Neural progenitor cell (in vitro differentiated cells): ENCODE measurements at regions not wholly inside any gene's neighbourhood (a gene's known extent, or its start where the extent isn't known, plus 50 kb on each side); places are given as distances from the start of the nearest gene placed in this dataset.

Source experiments
- DNase-seq: peaks from one replicate; pipeline ENCODE4 v3.0.0-alpha.2; 2016; ENCODE audit warnings: low spot score
- H2AFZ ChIP-seq: fragments of 200-600 bp; sonication (generic); replicated peaks from 2 replicates; pipeline ENCODE4 v1.6.1; 2016; ENCODE audit warnings: antibody characterized with exemption
- H3F3A ChIP-seq: fragments of 200-600 bp; sonication (generic); 2 replicates; pipeline ENCODE4 v1.6.1; 2016; ENCODE audit warnings: antibody characterized with exemption, low read depth
- H3K27ac ChIP-seq: fragments of 200-600 bp; sonication (generic); 2 replicates; pipeline ENCODE4 v1.5.1; 2016; ENCODE audit warnings: mild to moderate bottlenecking
- H3K27me3 ChIP-seq: fragments of 200-600 bp; sonication (generic); 2 replicates; pipeline ENCODE4 v1.6.1; 2016; ENCODE audit warnings: mild to moderate bottlenecking, moderate library complexity
- H3K36me3 ChIP-seq: fragments of 200-600 bp; sonication (generic); 2 replicates; pipeline ENCODE4 v1.5.1; 2016
- H3K4me1 ChIP-seq: fragments of 200-600 bp; sonication (generic); 2 replicates; pipeline ENCODE4 v1.6.1; 2016; ENCODE audit warnings: mixed run types
- H3K4me2 ChIP-seq: fragments of 200-600 bp; sonication (generic); 2 replicates; pipeline ENCODE4 v1.6.1; 2016
- H3K4me3 ChIP-seq: fragments of 200-600 bp; sonication (generic); 2 replicates; pipeline ENCODE4 v1.5.1; 2016
- H3K79me2 ChIP-seq: fragments of 200-600 bp; sonication (generic); 2 replicates; pipeline ENCODE4 v1.6.1; 2016; ENCODE audit warnings: low read depth
- H3K9ac ChIP-seq: fragments of 200-600 bp; sonication (generic); 2 replicates; pipeline ENCODE4 v1.6.1; 2016
- H3K9me3 ChIP-seq: fragments of 200-600 bp; sonication (generic); 2 replicates; pipeline ENCODE4 v1.5.1; 2016; ENCODE audit warnings: low read depth
- H4K20me1 ChIP-seq: fragments of 200-600 bp; sonication (generic); 2 replicates; pipeline ENCODE4 v1.6.1; 2016; ENCODE audit warnings: low read depth
- H3K27ac Mint-ChIP-seq: 3 replicates; pipeline ENCODE4 v1.8.0; 2021; ENCODE audit warnings: mixed read lengths
- H3K27me3 Mint-ChIP-seq: 2 replicates; pipeline ENCODE4 v1.8.0; 2022; ENCODE audit warnings: low read depth, mild to moderate bottlenecking, inconsistent platforms, moderate library complexity, mixed read lengths; ENCODE audit not compliant: insufficient read depth
- H3K36me3 Mint-ChIP-seq: 3 replicates; pipeline ENCODE4 v1.8.0; 2021; ENCODE audit warnings: mixed read lengths
- H3K4me1 Mint-ChIP-seq: 3 replicates; pipeline ENCODE4 v1.8.0; 2021; ENCODE audit warnings: mixed read lengths
- H3K4me3 Mint-ChIP-seq: 3 replicates; pipeline ENCODE4 v1.8.0; 2021; ENCODE audit warnings: mild to moderate bottlenecking, moderate library complexity, mixed read lengths
- H3K9me3 Mint-ChIP-seq: 3 replicates; pipeline ENCODE4 v1.8.0; 2020; ENCODE audit warnings: mixed read lengths
- CTCF ChIP-seq: fragments of 200-600 bp; sonication (generic); IDR thresholded peaks from 2 replicates; pipeline ENCODE4 v1.5.1; 2017; ENCODE audit warnings: antibody characterized with exemption, mild to moderate bottlenecking
- EZH2 ChIP-seq: fragments of 200-600 bp; sonication (generic); IDR thresholded peaks from 2 replicates; pipeline ENCODE4 v1.6.1; 2017; ENCODE audit warnings: antibody characterized with exemption, mild to moderate bottlenecking, moderate library complexity
- EZH2phosphoT487 ChIP-seq: fragments of 200-600 bp; sonication (generic); IDR thresholded peaks from 2 replicates; pipeline ENCODE4 v1.6.1; 2017; ENCODE audit warnings: antibody characterized with exemption

DNA sequence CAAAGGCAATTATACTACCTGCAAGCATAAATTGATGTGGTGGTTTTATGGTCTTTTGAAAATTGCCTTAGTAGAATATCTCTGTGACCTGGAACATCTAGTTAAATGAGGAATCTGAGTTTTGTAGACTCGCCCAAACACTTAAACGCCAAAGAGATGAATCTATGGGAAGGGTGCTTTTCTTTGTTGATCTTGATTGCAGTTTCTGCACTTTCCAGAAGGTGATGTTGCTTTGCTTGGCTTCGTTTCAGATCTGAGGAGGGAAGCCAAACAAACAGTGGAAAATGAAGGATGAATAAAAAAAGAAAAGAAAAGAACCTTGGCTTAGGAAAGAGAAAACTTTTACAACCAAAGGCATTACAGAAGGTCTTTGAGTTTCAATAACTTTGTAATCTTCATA lies 1021.2 kb downstream of the NR2F1-AS1 start:
- TF ChIP-seq EZH2 (no peak), CTCF (peak; percentile 20)
- H3F3A ChIP-seq: peaks cover 3% of the 10 kb centered on the region
- no peaks in the 10 kb centered on the region for H3K36me3 ChIP-seq
- H3K27me3 ChIP-seq: no peaks in the 10 kb centered on the region
- H3K4me3 ChIP-seq: no peak overlapping the region
- H3K4me2 ChIP-seq: no peak overlapping the region
- no peaks in the 10 kb centered on the region for H4K20me1 ChIP-seq
- Mint-ChIP-seq H3K4me3 (no peak overlapping the region), H3K27me3 (no peaks in the 10 kb centered on the region), H3K9me3 (peaks cover 4% of the 10 kb centered on the region), H3K4me1 (peaks cover 50% of the 10 kb centered on the region), H3K36me3 (no peaks in the 10 kb centered on the region), H3K27ac (peak overlapping the region; percentile 32)
- peak overlapping the region; percentile 58 for H2AFZ ChIP-seq
- H3K27ac ChIP-seq: peak overlapping the region; percentile 21
- DNase-seq: no peak
- no peaks in the 10 kb centered on the region for H3K9me3 ChIP-seq
- no peak overlapping the region for H3K9ac ChIP-seq
- H3K79me2 ChIP-seq: no peaks in the 10 kb centered on the region
- peaks cover 19% of the 10 kb centered on the region for H3K4me1 ChIP-seq

- Histone ChIP-seq H3K4me2 (no peak overlapping the region), H3K4me3 (no peak overlapping the region), H3F3A (peaks cover 3% of the 10 kb centered on the region), H3K79me2 (no peaks in the 10 kb centered on the region), H4K20me1 (no peaks in the 10 kb centered on the region), H3K9ac (no peak overlapping the region), H3K9me3 (no peaks in the 10 kb centered on the region), H3K36me3 (no peaks in the 10 kb centered on the region), H2AFZ (peak overlapping the region; percentile 58), H3K4me1 (peaks cover 19% of the 10 kb centered on the region), H3K27me3 (no peaks in the 10 kb centered on the region), H3K27ac (no peak overlapping the region)
- no peak overlapping the region for H3K27ac Mint-ChIP-seq
- no peaks in the 10 kb centered on the region for H3K27me3 Mint-ChIP-seq
- TF ChIP-seq EZH2: no peak
- TF ChIP-seq CTCF: no peak
- no peak for TF ChIP-seq EZH2phosphoT487
- peaks cover 4% of the 10 kb centered on the region for H3K9me3 Mint-ChIP-seq
- no peak for DNase-seq
- H3K36me3 Mint-ChIP-seq: no peaks in the 10 kb centered on the region
- no peak overlapping the region for H3K4me3 Mint-ChIP-seq
- H3K4me1 Mint-ChIP-seq: peaks cover 55% of the 10 kb centered on the region
Measured at GRCh38 chr5:92559331-92559730, 1021.7 kb downstream of the NR2F1-AS1 start.

- Mint-ChIP-seq H3K4me3 (no peak overlapping the region), H3K4me1 (peaks cover 63% of the 10 kb centered on the region), H3K27me3 (no peaks in the 10 kb centered on the region), H3K36me3 (no peaks in the 10 kb centered on the region), H3K9me3 (peaks cover 4% of the 10 kb centered on the region), H3K27ac (no peak overlapping the region)
- Histone ChIP-seq H3K36me3 (no peaks in the 10 kb centered on the region), H3K4me2 (no peak overlapping the region), H3K27ac (no peak overlapping the region), H3F3A (peaks cover 3% of the 10 kb centered on the region), H3K4me3 (no peak overlapping the region), H3K27me3 (no peaks in the 10 kb centered on the region), H2AFZ (no peak overlapping the region), H3K9ac (no peak overlapping the region), H4K20me1 (no peaks in the 10 kb centered on the region), H3K9me3 (no peaks in the 10 kb centered on the region), H3K79me2 (no peaks in the 10 kb centered on the region), H3K4me1 (peaks cover 19% of the 10 kb centered on the region)
- TF ChIP-seq CTCF (no peak), EZH2 (no peak), EZH2phosphoT487 (no peak)
- no peak for DNase-seq
Measured at GRCh38 chr5:92556747-92557146, 1024.3 kb downstream of the NR2F1-AS1 start.
